ENCODE measurements at regions not wholly inside any gene's neighbourhood (a gene's known extent, or its start where the extent isn't known, plus 50 kb on each side); places are given as distances from the start of the nearest gene placed in this dataset.
A peak's percentile ranks its signal among the peaks of the same experiment; 100 is the strongest.

DNA sequence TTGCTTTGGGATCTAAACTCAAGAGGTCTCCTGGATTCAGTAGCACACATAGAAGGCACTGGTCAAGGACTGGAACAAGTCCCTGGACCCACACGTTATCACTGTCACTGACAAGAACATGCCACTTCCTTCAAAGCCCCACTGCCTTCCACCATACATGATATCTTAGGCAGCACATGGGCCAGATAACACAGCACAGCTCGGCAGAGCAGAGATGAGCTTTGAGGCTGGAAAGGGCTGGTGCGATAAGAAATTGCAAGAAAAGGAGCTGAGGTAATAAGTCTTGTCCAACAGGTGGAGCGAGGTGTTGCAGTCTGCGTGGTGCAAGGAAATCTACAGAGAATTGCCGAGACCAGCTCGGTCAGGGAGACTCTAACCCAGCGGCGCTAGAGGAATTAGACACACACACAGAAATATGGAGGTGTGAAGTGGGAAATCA lies 139.8 kb upstream of the CDK13 start (continued):
- TF ChIP-seq, protein P1, sequence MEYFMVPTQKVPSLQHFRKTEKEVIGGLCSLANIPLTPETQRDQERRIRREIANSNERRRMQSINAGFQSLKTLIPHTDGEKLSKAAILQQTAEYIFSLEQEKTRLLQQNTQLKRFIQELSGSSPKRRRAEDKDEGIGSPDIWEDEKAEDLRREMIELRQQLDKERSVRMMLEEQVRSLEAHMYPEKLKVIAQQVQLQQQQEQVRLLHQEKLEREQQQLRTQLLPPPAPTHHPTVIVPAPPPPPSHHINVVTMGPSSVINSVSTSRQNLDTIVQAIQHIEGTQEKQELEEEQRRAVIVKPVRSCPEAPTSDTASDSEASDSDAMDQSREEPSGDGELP (CRISPR knock-in tag; IDR thresholded peaks at IDR 0.05; ENCODE audit: borderline replicate concordance), result peak; percentile 82
- TF ChIP-seq ZNF324 (CRISPR knock-in tag; IDR thresholded peaks at IDR 0.05), result no peak
- peak; percentile 66 for TF ChIP-seq MEF2A (IDR thresholded peaks at IDR 0.05; ENCODE audit: control insufficient read depth, low read depth, low read length)
- TF ChIP-seq SIRT6 (IDR thresholded peaks at IDR 0.05; ENCODE audit: low read depth, low read length), result no peak
- peak in 1 of 2 experiments; percentile 87; a peak in 1 of 3 replicates for TF ChIP-seq CBX3 (IDR thresholded peaks at IDR 0.05; ENCODE audit: borderline replicate concordance in 1 of 2, low read length in 2 of 2)
- TF ChIP-seq, protein P2, sequence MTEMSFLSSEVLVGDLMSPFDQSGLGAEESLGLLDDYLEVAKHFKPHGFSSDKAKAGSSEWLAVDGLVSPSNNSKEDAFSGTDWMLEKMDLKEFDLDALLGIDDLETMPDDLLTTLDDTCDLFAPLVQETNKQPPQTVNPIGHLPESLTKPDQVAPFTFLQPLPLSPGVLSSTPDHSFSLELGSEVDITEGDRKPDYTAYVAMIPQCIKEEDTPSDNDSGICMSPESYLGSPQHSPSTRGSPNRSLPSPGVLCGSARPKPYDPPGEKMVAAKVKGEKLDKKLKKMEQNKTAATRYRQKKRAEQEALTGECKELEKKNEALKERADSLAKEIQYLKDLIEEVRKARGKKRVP (CRISPR knock-in tag; IDR thresholded peaks at IDR 0.05), result peak; percentile 58; the same call in 1 of the 2 replicates
- no peak for TF ChIP-seq SMARCA5 (IDR thresholded peaks at IDR 0.05)
- TF ChIP-seq ZBTB34 (CRISPR knock-in tag; IDR thresholded peaks at IDR 0.05), result no peak
- TF ChIP-seq ZHX1 (conservative IDR thresholded peaks at IDR 0.05; ENCODE audit: low read length), result no peak
- peak; percentile 73 for TF ChIP-seq CEBPB (tag; IDR thresholded peaks at IDR 0.05)
- peak; percentile 90 for TF ChIP-seq ZNF766 (CRISPR knock-in tag; conservative IDR thresholded peaks at IDR 0.05)
- TF ChIP-seq MCM3 (IDR thresholded peaks at IDR 0.05), result no peak
- TF ChIP-seq CHD4 (IDR thresholded peaks at IDR 0.05; ENCODE audit: insufficient read depth, insufficient replicate concordance, low read depth, low read length, poor library complexity, severe bottlenecking), result no peak
- TF ChIP-seq RFX1 (IDR thresholded peaks at IDR 0.05), result no peak
- TF ChIP-seq, protein P3, sequence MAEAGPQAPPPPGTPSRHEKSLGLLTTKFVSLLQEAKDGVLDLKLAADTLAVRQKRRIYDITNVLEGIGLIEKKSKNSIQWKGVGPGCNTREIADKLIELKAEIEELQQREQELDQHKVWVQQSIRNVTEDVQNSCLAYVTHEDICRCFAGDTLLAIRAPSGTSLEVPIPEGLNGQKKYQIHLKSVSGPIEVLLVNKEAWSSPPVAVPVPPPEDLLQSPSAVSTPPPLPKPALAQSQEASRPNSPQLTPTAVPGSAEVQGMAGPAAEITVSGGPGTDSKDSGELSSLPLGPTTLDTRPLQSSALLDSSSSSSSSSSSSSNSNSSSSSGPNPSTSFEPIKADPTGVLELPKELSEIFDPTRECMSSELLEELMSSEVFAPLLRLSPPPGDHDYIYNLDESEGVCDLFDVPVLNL (CRISPR knock-in tag; IDR thresholded peaks at IDR 0.05; ENCODE audit: low read depth), result no peak
- TF ChIP-seq MTF1 (CRISPR knock-in tag; IDR thresholded peaks at IDR 0.05; ENCODE audit: borderline replicate concordance), result no peak
- peak; percentile 91 for TF ChIP-seq DMBX1 (CRISPR knock-in tag; IDR thresholded peaks at IDR 0.05; ENCODE audit: borderline replicate concordance)
- TF ChIP-seq ZC3H8 (IDR thresholded peaks at IDR 0.05), result no peak

Data from K562 (cell line).